Progenitor cell of endocrine pancreas (in vitro differentiated cells): ENCODE measurements at regions not wholly inside any gene's neighbourhood (a gene's known extent, or its start where the extent isn't known, plus 50 kb on each side); places are given as distances from the start of the nearest gene placed in this dataset.

Source experiments
- DNase-seq: peaks from one replicate; pipeline ENCODE4 v3.0.0; 2021; ENCODE audit warnings: low spot score; ENCODE audit not compliant: unreplicated experiment
- H3K27ac Mint-ChIP-seq: 2 replicates; pipeline ENCODE4 v1.8.0; 2021; ENCODE audit warnings: mild to moderate bottlenecking, moderate library complexity, mixed read lengths
- H3K27me3 Mint-ChIP-seq: 2 replicates; pipeline ENCODE4 v1.8.0; 2021; ENCODE audit warnings: mixed read lengths
- H3K36me3 Mint-ChIP-seq: 2 replicates; pipeline ENCODE4 v1.8.0; 2022; ENCODE audit warnings: mixed read lengths; ENCODE audit not compliant: insufficient read depth
- H3K4me1 Mint-ChIP-seq: 2 replicates; pipeline ENCODE4 v1.8.0; 2021; ENCODE audit warnings: low read depth, mixed read lengths
- H3K4me3 Mint-ChIP-seq: 2 replicates; pipeline ENCODE4 v1.8.0; 2021; ENCODE audit warnings: low read depth, mild to moderate bottlenecking, moderate library complexity, mixed read lengths
- H3K9me3 Mint-ChIP-seq: 2 replicates; pipeline ENCODE4 v1.8.0; 2021; ENCODE audit warnings: low read depth, mixed read lengths
- CTCF ChIP-seq: fragments of 200-600 bp; sonication (generic); IDR thresholded peaks from one replicate; pipeline ENCODE4 v1.5.0; 2021; ENCODE audit warnings: antibody characterized with exemption, mild to moderate bottlenecking; ENCODE audit not compliant: unreplicated experiment

DNA sequence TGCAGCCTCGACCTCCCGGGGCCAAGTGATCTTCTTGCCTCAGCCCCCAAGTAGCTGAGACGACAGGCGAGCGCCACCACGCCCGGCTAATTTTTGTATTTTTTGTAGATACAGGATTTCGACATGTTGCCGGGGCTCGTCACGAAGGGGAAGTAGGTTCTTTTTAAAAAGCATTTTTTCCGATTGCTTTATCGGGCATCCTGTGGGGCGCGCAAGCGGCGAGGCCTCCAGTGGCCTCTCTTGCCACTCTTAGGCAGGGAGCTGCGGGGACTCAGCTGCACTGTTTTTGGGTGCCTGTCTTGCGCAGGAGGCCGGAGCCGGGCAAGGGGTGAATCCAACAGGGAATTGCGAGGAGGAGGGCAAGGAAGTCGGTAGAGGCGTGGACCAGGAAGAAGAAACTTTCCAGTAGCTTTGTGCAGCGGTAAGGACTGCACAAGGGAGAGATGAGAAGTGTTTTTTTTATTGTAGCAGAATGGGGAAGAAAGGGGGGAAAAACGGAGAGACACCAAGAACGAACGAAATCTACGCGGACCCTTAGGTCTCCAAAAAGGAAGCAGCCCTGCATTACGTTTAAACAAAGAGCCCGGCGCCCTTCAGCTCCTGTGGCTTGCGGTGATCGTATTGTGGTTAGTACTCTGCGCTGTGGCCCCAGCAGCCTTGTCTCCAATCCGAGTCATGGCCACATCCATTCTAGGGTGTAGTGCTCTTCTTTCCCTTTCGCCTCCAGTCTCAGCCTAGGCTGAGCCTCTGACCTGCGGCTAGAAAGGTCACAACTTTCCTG lies 164.8 kb downstream of the PPIAL4G start:
- H3K27me3 Mint-ChIP-seq, result peaks cover 57% of the 10 kb centered on the region
- peaks cover 3% of the 10 kb centered on the region for H3K9me3 Mint-ChIP-seq
- TF ChIP-seq CTCF, result no peak
- peak overlapping the region; percentile 59 for H3K4me3 Mint-ChIP-seq
- peaks cover 4% of the 10 kb centered on the region for H3K4me1 Mint-ChIP-seq
- DNase-seq, result no peak
- no peaks in the 10 kb centered on the region for H3K36me3 Mint-ChIP-seq
- no peak overlapping the region for H3K27ac Mint-ChIP-seq

DNA sequence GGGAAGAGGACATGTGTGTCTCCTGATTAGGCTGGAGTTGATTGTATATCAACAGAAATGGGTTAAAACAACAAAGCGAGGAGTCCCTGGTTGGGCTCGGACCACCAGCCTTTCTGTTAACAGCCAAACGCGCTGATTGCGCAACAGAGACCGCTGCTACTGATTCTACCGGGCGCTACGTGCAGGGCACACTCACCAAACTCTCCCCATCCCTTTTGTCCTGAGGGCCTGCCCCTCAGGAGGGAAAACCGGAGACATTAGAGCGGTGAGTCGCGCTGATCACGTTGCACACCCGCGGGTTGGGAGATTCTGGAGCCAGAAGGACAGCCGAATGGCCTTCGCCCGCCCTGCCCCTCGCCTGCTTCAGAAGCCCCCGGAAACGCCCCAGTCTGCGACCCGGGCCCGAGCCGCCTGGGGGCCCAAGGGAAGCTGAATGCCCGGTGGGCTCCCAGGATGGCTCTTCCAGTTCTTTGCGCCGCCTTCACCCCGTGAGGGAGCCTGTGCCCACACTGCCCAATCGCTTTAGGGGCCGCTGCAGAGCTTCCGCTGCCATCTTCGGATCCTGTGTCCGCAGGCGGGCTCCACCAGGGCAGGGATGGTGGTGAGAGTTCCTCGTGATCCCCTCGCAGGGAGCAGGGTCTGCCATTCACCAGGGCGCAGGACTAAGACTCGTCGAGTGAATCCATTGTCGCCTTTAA lies 165.4 kb upstream of the NBPF11 start:
- Mint-ChIP-seq H3K9me3 (peaks cover 7% of the 10 kb centered on the region), H3K4me3 (peak overlapping the region; percentile 59), H3K27ac (no peak overlapping the region), H3K4me1 (peaks cover 4% of the 10 kb centered on the region), H3K27me3 (peaks cover 62% of the 10 kb centered on the region), H3K36me3 (no peaks in the 10 kb centered on the region)
- TF ChIP-seq CTCF, result no peak
- DNase-seq, result no peak

GRCh38 chr1:148315071-148315811 lies 163.2 kb upstream of the NBPF11 start:
- no peak for TF ChIP-seq CTCF
- Mint-ChIP-seq H3K36me3 (peaks cover 2% of the 10 kb centered on the region), H3K27ac (no peak overlapping the region), H3K4me1 (peaks cover 4% of the 10 kb centered on the region), H3K4me3 (no peak overlapping the region), H3K9me3 (peaks cover 21% of the 10 kb centered on the region), H3K27me3 (peaks cover 81% of the 10 kb centered on the region)
- no peak for DNase-seq

DNA sequence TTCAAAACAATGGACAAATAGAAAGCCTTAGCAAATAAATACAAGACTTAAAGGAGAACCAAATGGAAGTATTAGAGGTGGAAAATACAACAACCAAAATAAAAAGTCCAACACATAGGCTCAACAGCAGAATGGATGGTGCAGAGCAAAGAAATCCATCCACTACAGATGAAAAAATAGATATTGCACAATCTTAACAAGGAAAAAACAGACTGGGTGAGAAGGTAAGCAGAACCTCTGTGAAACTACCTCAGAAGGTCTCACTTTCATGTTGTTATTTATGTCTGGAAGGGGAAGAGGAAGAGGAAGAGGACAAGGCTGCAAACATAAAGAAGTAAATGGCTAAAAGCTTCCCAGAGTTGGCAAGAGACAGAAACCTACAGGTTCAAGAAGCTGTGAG lies 158.7 kb upstream of the NBPF11 start:
- peaks cover 2% of the 10 kb centered on the region for H3K36me3 Mint-ChIP-seq
- H3K9me3 Mint-ChIP-seq, result peaks cover 21% of the 10 kb centered on the region
- no peak overlapping the region for H3K27ac Mint-ChIP-seq
- TF ChIP-seq CTCF, result no peak
- no peak overlapping the region for H3K4me3 Mint-ChIP-seq
- peaks cover 82% of the 10 kb centered on the region for H3K27me3 Mint-ChIP-seq
- H3K4me1 Mint-ChIP-seq, result no peaks in the 10 kb centered on the region
- DNase-seq, result no peak

DNA sequence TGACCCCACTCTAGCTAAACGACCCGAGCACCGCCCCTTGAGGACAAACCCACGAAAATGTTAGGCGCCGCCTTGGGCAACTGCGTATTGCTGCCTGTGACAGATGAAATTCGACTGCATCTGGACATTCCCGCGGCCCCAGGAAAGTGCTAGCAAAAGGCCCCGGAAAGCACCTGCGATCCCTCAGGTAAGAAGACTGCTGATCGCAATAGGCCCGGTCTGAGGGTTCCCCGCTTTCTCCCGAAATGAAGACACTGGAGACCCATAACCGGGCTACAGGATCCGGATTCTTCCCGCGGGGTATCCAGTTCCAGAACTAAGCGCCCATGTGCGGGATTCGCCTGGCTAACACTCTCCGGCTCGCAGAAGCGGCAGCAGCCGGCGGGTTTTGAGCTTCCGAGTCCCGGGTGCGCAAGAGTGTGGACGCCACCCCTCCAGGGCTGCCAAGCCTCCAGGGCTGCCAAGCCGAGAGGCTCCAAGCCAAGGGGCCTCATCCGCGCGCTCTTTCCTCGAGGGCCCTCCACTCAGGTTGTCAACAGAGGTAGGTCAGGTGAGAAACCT lies 157.9 kb upstream of the NBPF11 start:
- peaks cover 21% of the 10 kb centered on the region for H3K9me3 Mint-ChIP-seq
- H3K4me3 Mint-ChIP-seq, result no peak overlapping the region
- H3K27ac Mint-ChIP-seq, result no peak overlapping the region
- DNase-seq, result no peak
- H3K36me3 Mint-ChIP-seq, result peaks cover 2% of the 10 kb centered on the region
- no peaks in the 10 kb centered on the region for H3K4me1 Mint-ChIP-seq
- no peak for TF ChIP-seq CTCF
- H3K27me3 Mint-ChIP-seq, result peaks cover 81% of the 10 kb centered on the region
